Spleen (tissue), 11 donors: ENCODE measurements at regions not wholly inside any gene's neighbourhood (a gene's known extent, or its start where the extent isn't known, plus 50 kb on each side); places are given as distances from the start of the nearest gene placed in this dataset.

Source experiments
- DNase-seq: peaks from one replicate; pipeline ENCODE4 v3.0.0-alpha.2; 2020
- H3K27ac ChIP-seq, 8 donors: fragments of 200-600 bp; sonication (generic) in 7 of 8; 1 replicate in 4 of 8; 2 replicates in 4 of 8; pipeline versions ENCODE4 v1.5.0 to v1.8.0; 2016 to 2021; ENCODE audit warnings: inconsistent platforms in 4 of 8, mild to moderate bottlenecking in 4 of 8, moderate library complexity in 1 of 8
- H3K27me3 ChIP-seq, 7 donors: fragments of 200-600 bp; sonication (generic) in 6 of 7; replicated peaks in 1 of 7; 1 replicate in 4 of 7; 2 replicates in 3 of 7; pipeline versions ENCODE4 v1.5.0 to v1.8.0; 2016 to 2021; ENCODE audit warnings: inconsistent platforms in 3 of 7, mild to moderate bottlenecking in 1 of 7
- H3K36me3 ChIP-seq, 6 donors: fragments of 200-600 bp; sonication (generic) in 5 of 6; 1 replicate in 4 of 6; 2 replicates in 2 of 6; pipeline versions ENCODE4 v1.5.0 to v1.8.0; 2016 to 2021; ENCODE audit warnings: inconsistent platforms in 2 of 6
- H3K4me1 ChIP-seq, 6 donors: fragments of 200-600 bp; sonication (generic) in 5 of 6; 1 replicate in 3 of 6; 2 replicates in 3 of 6; pipeline versions ENCODE4 v1.5.0 to v1.8.0; 2016 to 2021; ENCODE audit warnings: inconsistent platforms in 3 of 6
- H3K4me3 ChIP-seq, 8 donors: fragments of 200-600 bp; sonication (generic) in 7 of 8; 1 replicate in 4 of 8; 2 replicates in 4 of 8; pipeline versions ENCODE4 v1.5.0 to v1.8.0; 2016 to 2021; ENCODE audit warnings: inconsistent platforms in 4 of 8, mild to moderate bottlenecking in 4 of 8, moderate library complexity in 2 of 8
- H3K9me3 ChIP-seq, 8 donors: fragments of 200-600 bp; sonication (generic) in 7 of 8; 1 replicate in 4 of 8; 2 replicates in 4 of 8; pipeline versions ENCODE4 v1.5.0 to v1.8.0; 2016 to 2021; ENCODE audit warnings: inconsistent platforms in 4 of 8
- CTCF ChIP-seq, 11 experiments: fragments of 200-600 bp in 7 of 11; fragments of 450-650 bp in 4 of 11; sonication (generic) in 4 of 11; IDR thresholded peaks in 8 of 11; conservative IDR thresholded peaks in 3 of 11; 1 replicate in 7 of 11; 2 replicates in 4 of 11; pipeline versions ENCODE4 v1.4.0 to v1.8.0; 2016 to 2021; ENCODE audit warnings: antibody characterized with exemption in 11 of 11, inconsistent platforms in 4 of 11, mild to moderate bottlenecking in 1 of 11
- POLR2A ChIP-seq, 3 donors: fragments of 450-650 bp; IDR thresholded peaks; one replicate each; pipeline ENCODE4 v1.5.1; 2017; ENCODE audit warnings: antibody characterized with exemption in 3 of 3, mild to moderate bottlenecking in 1 of 3
- POLR2AphosphoS5 ChIP-seq, 3 donors: sonication (generic); formaldehyde crosslinking; IDR thresholded peaks; one replicate each; pipeline ENCODE4 v1.5.1; 2017; ENCODE audit warnings: antibody characterized with exemption in 3 of 3
- WGBS, 5 donors: extraction: QIAGEN DNeasy Blood & Tissue Kit in 3 of 5; methylation state at CpG; one replicate each; pipeline versions ENCODE4 v1.1.5 to v1.1.7; 2013 to 2018; 5-methylcytosine and 5-hydroxymethylcytosine counted together
- intact Hi-C: fragments of 100-400 bp; cut with DNase I; formaldehyde crosslinking; loops from one replicate; pipeline ENCODE4 v1.15.0; 2023; ENCODE audit warnings: low total_unique reads
- donor health status: healthy with polysubstance abuse.
- donor health status: DM: no; HTN: no; CAD: no; lungs with moderate emphysema.
- donor health status: DM: no; HTN: no; CAD: no.
- donor health status: Bipolar disorder and iron deficiency.
- donor health status: healthy.
- donor health status: DM: no; HTN: no; CAD: no.
- donor health status: DM: yes; HTN: yes; CAD: no.

GRCh38 chr5:173745557-173745956, 129.1 kb upstream of the BOD1 start:
- intact Hi-C loops: no loop called here
- no peak for DNase-seq
- Histone ChIP-seq H3K27me3 (no peaks in the 10 kb centered on the region), H3K27ac (peak overlapping the region in 4 of 8 donors; percentile 19 to 66 (median 62)), H3K9me3 (no peaks in the 10 kb centered on the region), H3K4me3 (no peak overlapping the region), H3K36me3 (no peaks in the 10 kb centered on the region), H3K4me1 (peaks cover 0 to 39% (median 30%) of the 10 kb centered on the region in 6 donors)
- WGBS, 5 donors: 74 to 81% (median 75%) methylated on average over 7 of the region's 7 CpGs
- TF ChIP-seq CTCF (IDR thresholded peaks at IDR 0.05 in 8 of 11, conservative IDR thresholded peaks at IDR 0.05 in 3 of 11) (no peak), POLR2A (IDR thresholded peaks at IDR 0.05) (no peak), POLR2AphosphoS5 (IDR thresholded peaks at IDR 0.05) (no peak)

GRCh38 chr5:173746047-173746646, 129.7 kb upstream of the BOD1 start:
- Histone ChIP-seq H3K36me3 (no peaks in the 10 kb centered on the region), H3K27ac (peak overlapping the region in 3 of 8 donors; percentile 61 to 66 (median 64)), H3K9me3 (no peaks in the 10 kb centered on the region), H3K27me3 (no peaks in the 10 kb centered on the region), H3K4me3 (no peak overlapping the region), H3K4me1 (peaks cover 0 to 36% (median 33%) of the 10 kb centered on the region in 6 donors)
- intact Hi-C loops: no loop called here
- DNase-seq: no peak
- WGBS, 5 donors: 80 to 88% (median 85%) methylated on average over 6 of the region's 6 CpGs
- TF ChIP-seq CTCF (IDR thresholded peaks at IDR 0.05 in 8 of 11, conservative IDR thresholded peaks at IDR 0.05 in 3 of 11) (no peak), POLR2AphosphoS5 (IDR thresholded peaks at IDR 0.05) (no peak), POLR2A (IDR thresholded peaks at IDR 0.05) (no peak)

GRCh38 chr5:173747876-173748275, 131.4 kb upstream of the BOD1 start:
- no peak overlapping the region for H3K27ac ChIP-seq
- H3K4me1 ChIP-seq: peaks cover 0 to 27% (median 24%) of the 10 kb centered on the region in 6 donors
- H3K9me3 ChIP-seq: no peaks in the 10 kb centered on the region
- no peak for DNase-seq
- TF ChIP-seq POLR2AphosphoS5 (IDR thresholded peaks at IDR 0.05) (no peak), POLR2A (IDR thresholded peaks at IDR 0.05) (no peak), CTCF (IDR thresholded peaks at IDR 0.05 in 8 of 11, conservative IDR thresholded peaks at IDR 0.05 in 3 of 11) (no peak)
- no peak overlapping the region for H3K4me3 ChIP-seq
- no peaks in the 10 kb centered on the region for H3K36me3 ChIP-seq
- no peaks in the 10 kb centered on the region for H3K27me3 ChIP-seq
- intact Hi-C loops: no loop called here

- TF ChIP-seq POLR2AphosphoS5 (IDR thresholded peaks at IDR 0.05) (no peak), POLR2A (IDR thresholded peaks at IDR 0.05) (no peak), CTCF (IDR thresholded peaks at IDR 0.05 in 8 of 11, conservative IDR thresholded peaks at IDR 0.05 in 3 of 11) (no peak)
- Histone ChIP-seq H3K36me3 (no peaks in the 10 kb centered on the region), H3K9me3 (no peaks in the 10 kb centered on the region), H3K27ac (no peak overlapping the region), H3K4me3 (no peak overlapping the region), H3K4me1 (peaks cover 0 to 12% (median 3%) of the 10 kb centered on the region in 6 donors), H3K27me3 (no peaks in the 10 kb centered on the region)
- 68 to 80% (median 74%) methylated on average over 9 of the region's 9 CpGs for WGBS, 5 donors
- intact Hi-C loops: no loop called here
- no peak for DNase-seq
Observed at GRCh38 chr5:173750538-173751265, 134.3 kb upstream of the BOD1 start.
